OCI-M1 (cell line): ENCODE measurements at regions not wholly inside any gene's neighbourhood (a gene's known extent, or its start where the extent isn't known, plus 50 kb on each side); places are given as distances from the start of the nearest gene placed in this dataset.

ENCODE experiments used
- DNase-seq: peaks from one replicate; lab custom pipeline; 2025; lab: John Stamatoyannopoulos, UW

DNA sequence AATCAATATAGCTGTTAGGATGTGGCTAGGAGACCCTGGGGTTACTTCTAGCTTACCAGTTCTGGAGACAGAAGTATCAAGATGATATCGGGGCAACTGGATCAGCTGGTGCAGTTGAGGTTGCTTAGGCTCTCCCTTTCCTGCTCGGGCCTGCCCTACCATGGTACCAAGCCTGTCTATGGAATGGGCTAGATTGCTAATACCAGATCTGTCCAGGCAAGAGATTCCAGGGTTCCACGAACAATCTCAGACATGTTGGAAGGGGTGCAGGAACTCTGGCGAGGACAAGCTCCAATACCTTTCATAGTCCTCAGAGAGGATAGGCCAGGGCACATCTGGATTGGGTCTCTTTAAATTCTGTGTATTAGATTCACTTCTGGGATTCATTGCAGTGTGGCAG is 53.8 kb downstream of the ADM start:
- no peak for DNase-seq

- no peak for DNase-seq
Observed at GRCh38 chr11:10359171-10359570, 54.3 kb downstream of the ADM start.

DNA sequence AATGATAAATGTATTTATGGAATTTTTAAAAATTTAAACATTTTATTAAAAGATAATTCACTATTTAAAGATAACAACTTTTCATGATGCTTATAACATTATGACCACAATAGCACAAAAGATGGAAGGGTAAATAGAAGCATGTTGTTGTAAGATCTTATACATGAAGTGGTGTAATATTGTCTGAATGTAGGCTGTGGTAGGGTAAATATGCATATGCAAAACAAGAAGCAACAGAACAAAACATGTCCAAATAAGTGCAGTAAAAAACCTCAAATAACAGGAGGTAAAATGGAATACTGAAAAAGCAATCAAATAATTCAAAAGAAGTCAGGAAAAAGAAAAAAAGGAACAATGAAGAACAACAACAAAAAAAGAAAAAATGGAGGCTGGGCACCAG is 56.0 kb downstream of the ADM start:
- no peak for DNase-seq

DNA sequence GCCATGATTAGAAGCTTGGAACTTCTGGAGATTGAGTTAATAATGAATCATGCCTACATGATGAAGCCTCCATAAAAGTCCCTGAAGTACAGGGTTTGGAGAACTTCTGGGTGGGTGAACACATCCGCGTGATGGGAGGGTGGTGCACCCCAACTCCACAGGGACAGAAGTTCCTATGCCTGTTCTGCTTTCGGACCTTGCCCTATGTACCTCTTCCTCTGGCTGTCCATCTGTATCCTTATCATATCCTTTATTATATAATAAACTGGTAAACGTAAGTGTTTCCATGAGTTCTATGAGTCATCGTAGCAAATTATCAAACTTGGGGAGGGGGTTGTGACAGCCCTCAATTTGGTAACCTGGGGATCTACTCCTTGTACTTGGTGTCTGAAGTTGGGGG is 60.2 kb downstream of the ADM start:
- no peak for DNase-seq

DNA sequence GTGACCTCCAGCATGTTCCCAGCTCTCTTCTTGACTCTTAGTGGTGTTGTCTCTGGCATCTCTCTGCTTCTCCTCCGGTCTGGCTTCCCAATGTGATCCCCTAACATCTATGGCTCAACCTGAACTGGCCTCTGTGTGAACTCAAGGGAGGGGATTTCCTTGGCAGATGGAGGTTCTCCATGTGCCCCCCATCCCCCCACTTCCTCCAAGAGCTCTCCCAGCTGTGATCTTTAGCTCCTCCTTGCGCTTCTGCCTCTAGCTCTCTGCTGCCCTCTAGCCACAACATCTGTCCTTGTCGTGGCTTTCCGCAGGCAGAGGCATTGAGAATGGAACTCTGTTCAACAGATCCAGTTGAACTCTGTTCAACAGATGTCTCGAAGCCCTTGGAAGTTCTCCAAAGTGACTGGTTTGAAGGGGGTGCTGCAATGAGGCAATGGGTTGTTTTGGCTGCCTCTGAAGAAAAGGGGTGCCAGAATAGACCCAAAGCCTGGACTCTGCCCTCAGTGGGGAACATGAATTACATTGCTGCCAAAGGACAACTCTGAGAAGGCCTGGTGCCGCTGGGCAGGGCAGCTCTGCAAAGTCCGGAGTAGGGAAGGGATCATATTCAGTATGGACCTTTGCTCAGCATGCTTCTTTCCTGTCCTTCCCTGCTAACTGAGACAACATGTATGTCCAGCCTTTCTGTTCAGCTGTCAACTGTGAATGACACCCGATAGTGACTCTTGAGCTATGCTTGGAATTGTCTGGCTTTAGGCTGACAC is 61.9 kb downstream of the ADM start:
- DNase-seq = peak; percentile 82

DNA sequence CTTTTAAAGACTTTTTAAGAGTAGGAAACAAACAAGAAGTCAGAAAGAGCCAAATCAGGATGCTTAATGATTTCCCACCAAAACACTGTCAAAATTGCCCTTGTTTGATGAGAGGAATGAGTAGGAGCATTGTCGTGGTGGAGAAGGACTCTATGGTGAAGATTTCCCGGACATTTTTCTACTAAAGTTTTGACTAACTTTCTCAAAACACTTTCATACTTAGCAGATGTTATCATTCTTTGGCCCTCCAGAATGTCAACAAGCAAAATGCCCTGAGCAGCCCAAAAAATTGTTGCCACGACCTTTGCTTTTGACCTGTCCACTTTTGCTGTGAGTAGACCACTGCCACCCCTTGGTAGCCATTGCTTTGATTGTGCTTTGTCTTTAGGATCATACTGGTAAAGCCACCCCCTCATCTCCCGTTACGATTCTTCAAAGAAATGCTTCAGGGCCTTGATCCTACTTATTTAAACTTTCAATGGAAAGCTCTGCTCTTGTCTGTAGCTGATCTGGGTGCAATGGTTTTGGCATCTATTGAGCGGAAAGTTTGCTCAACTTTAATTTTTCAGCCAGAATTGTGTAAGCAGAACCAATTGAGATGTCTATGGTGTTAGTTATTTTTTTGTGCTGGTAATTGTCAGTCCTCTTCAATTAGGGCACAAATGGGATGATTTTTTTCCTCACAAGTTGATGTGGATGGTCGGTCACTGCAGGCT is 67.2 kb downstream of the ADM start:
- DNase-seq = no peak

DNA sequence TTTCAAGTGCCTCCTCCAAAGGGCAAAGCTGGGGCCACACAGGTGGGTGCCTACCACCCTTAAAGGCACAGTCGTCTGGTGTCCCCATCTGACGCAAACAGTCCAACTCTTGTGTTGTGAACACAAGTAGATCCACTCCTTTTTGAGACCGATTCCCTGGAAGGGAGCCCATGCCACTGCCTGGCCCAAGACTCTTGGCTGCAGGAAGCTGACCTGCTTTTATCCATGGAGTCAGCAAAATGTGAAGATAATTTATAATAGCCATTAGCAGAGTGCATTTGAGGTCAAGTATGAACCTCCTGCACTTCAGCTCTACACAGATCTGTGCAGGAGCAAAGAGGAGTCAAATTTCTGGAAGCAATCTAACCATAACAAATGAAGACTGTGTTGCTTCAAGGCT is 68.5 kb downstream of the ADM start:
- no peak for DNase-seq

GRCh38 chr11:10373929-10374328 is 69.1 kb downstream of the ADM start:
- DNase-seq = no peak

- no peak for DNase-seq
Observed at GRCh38 chr11:10374386-10374785, 69.5 kb downstream of the ADM start.

DNA sequence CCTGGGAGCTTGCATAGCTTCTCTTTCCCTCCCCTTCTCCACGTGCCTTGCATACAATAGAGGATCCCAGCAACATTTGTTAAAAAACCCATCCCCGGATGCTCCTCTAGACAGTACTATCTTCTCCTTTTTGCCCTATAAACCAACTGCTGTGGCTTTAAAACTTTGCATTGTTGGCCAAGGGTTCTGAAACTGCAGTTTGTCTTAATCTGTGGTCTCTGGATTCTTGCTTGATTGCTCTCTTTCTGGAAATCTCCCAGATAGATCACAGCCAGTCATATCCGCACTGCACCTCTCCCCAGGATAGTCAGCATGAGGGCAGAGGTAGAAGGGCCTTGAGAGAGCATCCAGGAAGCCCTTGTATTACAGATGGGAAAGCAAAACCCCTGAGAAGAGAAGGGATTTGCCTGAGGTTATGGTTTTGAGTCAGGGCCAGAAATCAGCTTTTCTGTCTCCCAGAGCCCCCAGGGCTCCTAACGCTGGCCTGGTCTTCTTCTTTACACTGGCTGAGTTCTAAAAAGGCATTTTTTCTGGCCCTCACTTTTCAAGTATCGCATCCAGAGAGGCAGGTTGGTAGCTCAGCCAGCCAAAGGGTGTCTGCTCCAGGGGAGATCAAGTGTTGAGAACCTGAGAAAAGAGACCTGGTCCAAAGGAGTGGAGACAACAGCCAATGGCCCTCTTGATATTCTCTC is 70.6 kb downstream of the ADM start:
- no peak for DNase-seq

DNA sequence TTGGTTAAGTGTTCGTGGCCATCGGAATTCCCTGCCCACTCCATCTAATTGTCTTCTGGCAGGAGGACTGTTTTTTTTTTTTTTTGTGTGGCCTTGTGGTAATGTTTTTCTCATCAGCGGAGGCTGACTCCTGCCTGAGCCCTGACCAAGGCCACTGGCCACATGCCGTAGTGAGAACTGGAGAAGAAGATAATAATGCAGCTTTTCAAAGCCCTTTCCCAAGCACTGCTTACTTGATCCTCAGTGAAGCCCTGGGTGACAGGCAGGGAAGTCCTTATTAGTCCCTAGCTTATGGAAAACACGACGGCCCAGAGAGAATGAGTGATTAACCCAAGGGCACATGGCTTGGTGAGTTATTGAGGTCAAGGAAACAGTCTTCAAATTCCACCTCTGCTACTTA is 71.2 kb downstream of the ADM start:
- DNase-seq = no peak

DNA sequence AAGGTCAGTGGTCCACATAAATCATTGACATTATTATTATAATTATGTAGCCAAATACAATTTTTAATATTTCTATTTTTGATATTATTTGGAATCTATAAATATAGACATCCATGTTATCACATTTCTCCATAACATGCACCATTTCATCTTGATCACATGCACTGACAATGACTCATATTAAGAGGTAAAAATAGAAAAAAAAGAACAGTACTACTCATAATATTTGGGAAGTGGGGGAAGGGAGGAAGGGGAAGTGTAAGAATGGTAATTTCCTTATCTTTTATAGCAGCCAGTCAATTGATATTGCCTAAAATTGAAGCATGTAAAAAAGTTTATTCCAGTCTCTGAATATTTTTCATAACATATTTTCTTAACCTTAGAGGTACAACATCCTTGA is 72.3 kb downstream of the ADM start:
- peak; percentile 36 for DNase-seq

DNA sequence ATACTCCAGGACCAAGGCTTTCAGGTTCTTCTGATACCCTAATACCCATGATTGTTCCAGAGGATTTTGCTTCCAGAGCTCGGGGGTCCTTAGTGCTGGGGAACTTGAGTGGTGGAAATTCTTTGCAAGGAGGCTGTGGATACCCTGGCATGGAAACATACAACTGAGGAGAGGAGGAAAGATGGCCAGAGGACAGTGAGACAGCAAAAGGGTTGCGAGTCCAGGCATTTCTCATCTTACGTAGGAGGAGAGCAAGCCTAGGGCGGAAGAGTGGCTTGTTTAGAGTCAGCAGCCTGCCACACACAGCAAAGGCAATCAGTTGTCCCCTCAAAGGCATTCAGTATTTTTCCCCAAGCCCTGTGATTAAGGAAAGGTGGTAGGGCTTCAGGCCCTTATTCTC is 73.5 kb downstream of the ADM start:
- DNase-seq = no peak

DNA sequence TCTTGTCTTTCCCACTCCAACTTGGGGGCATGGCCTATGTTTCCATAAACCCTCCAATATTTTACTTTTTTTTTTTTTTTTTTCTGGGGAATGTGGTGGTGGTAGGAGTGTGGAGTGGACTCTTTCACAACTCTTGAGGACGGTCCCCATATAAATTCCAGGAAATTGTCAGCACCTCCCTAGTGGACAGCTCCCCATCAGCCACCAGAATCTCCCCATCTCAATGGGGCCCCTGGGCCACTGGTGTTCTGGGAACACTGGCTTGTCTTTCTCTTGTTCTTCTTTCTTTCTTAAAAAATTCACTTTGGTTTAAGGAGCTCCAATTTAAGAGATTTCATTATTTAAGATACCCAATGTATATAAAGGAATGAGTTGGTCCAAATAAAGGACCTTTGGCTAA is 74.1 kb downstream of the ADM start:
- DNase-seq = peak; percentile 41

GRCh38 chr11:10379426-10379825 is 74.6 kb downstream of the ADM start:
- no peak for DNase-seq

DNA sequence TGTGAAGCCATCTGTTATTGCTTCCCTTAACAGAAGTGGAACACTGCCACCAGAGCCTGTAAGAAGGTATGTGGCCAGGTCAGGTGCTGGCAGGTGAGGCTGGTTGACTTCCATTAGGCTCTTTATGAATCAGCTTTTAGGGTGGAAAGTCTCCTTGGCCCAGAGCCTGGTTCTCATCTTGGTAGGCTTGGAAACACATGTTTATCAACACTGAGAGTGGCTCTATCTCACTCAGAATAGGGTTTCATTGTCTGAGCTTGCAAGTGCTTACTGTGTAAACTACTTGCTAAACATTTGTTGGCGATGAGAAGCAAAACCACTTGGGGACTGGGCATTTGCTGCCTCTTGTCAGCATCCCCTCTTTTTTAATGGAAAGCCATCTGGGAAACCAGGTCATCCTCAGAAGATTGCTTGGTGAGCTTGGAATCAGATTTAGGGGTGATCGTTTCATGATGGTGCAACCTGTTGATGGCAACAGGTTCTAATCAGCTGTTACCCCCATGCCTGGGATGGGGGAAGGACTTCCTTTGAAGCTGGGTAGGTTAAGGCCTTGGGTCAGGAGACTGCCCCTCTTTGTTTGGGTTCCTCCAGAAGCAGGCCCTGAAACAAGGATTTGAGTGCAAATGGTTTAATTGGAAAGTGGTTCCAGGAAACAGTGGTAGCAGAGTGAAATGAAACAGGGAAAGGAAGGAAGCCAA is 75.0 kb upstream of the AMPD3 start:
- DNase-seq = no peak

DNA sequence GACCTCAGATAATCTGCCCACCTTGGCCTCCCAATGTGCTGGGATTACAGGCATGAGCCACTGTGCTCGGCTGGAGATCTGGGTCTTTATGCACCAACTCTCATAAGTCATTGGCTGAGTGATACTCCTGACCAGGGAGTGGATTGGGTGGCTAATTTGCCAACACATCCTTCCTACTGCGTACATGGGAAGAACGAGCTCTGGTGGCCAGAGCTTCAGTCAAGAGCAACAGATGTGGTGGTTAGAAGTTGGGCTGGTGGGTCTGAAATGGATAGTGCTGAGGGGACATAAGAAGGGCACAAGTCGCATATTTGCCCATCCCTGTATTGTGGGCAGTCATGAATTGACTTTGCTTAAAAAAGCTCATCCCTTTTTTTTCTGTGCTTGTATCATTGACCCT is 74.1 kb upstream of the AMPD3 start:
- DNase-seq = no peak

DNA sequence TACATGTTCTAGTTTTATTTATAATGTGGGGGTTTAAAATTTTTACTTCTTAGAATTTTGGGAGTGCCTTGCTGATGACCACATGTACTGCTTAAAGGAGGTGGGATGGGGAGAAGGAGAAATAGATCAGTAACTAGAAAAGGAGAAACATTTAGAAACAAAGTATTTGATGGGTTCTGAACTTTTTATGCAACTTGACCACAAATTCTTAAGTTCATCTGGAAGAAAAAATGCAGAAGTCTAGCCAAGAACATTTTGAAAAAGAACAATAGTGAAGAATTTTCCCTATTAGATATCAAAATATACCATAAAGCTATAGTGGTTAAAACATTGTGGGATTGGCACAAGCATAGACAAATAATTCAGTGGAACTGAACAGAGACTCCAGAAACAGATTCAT is 73.3 kb upstream of the AMPD3 start:
- DNase-seq = no peak

DNA sequence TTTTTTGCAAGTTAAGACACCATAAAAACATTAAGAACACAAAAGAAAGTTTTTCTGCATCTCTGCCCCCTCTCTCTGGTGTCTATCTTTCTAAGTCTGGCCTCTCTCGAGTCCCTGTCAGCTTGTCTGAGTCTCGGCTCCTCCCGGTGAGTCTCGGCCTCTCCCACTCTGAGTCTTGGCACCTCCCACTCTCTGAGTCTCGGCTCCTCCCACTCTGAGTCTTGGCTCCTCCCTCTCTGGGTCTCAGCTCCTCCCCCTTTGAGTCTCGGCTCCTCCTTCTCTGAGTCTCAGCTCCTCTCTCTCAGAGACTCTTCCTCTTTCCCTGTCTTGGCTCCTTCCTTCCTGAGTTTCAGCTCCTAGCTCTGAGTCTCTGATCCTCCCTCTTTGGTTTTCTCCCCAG is 72.5 kb upstream of the AMPD3 start:
- DNase-seq = peak; percentile 86

DNA sequence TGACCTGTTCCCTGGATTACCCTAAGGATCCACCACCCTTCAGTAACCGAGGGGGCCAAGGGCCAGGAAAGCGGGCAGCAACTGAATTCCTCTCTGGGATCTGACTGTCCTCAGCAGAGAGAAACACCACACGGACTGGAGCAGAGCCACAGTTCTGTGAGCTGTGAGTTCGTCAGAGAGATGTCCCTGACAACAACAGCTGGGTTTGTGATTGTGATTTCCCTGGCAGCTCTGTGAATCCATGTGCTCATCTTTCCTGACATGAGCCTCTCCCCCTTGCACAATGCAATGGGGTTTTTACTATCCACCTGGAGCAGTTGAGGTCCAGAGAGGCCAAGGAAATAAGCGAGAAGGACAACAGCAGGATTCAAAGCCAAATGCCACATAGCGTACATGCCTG is 69.4 kb upstream of the AMPD3 start:
- DNase-seq = no peak

DNA sequence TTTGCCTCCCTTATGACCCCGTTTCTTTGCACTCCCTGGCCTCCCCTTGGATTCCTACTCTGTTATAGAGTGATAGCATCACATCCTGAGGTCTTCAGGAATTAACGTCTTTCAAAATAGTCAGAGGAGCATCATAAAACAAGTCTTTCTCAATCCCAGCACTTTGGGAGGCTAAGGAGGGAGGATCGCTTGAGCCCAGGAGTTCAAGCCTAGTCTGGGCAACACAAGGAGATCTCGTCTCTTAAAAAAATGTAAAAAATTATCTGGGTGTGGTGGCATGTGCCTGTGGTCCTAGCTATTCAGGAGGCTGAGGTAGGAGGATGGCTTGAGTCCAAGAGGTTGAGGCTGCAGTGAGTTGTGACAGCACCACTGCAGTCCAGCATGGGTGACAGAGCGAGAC is 68.7 kb upstream of the AMPD3 start:
- DNase-seq = no peak

GRCh38 chr11:10386861-10387205 is 68.2 kb upstream of the AMPD3 start:
- no peak for DNase-seq
